ENCODE measurements at regions not wholly inside any gene's neighbourhood (a gene's known extent, or its start where the extent isn't known, plus 50 kb on each side); places are given as distances from the start of the nearest gene placed in this dataset.

GRCh38 chr7:47119261-47119865, 462.5 kb downstream of the TNS3 start:
- TF ChIP-seq CTCF (IDR thresholded peaks at IDR 0.05; ENCODE audit: borderline replicate concordance, extremely low read depth, insufficient read depth): no peak

GRCh38 chr7:47104206-47104549, 477.7 kb downstream of the TNS3 start:
- intact Hi-C loops (cut with DNase I): no loop called here
- Histone ChIP-seq H3K27ac (ENCODE audit: low read depth in 2 of 2, low read length in 2 of 2) (no peak overlapping the region), H3K9ac (ENCODE audit: low read length in 3 of 3) (no peak overlapping the region), H3K4me1 (ENCODE audit: control insufficient read depth in 2 of 3, insufficient read depth in 2 of 3, low read depth in 1 of 3, low read length in 3 of 3) (no peaks in the 10 kb centered on the region), H3K27me3 (ENCODE audit: control insufficient read depth, insufficient read depth, low read length) (no peaks in the 10 kb centered on the region), H3K9me3 (ENCODE audit: control insufficient read depth in 2 of 3, insufficient read depth in 1 of 3, low read length in 3 of 3) (no peaks in the 10 kb centered on the region), H3K36me3 (ENCODE audit: control insufficient read depth in 2 of 3, insufficient read depth in 3 of 3, low read length in 3 of 3) (no peaks in the 10 kb centered on the region), H3K4me3 (ENCODE audit: low read length in 3 of 3) (no peak overlapping the region)
- no peak for TF ChIP-seq CTCF (IDR thresholded peaks at IDR 0.05; ENCODE audit: borderline replicate concordance, extremely low read depth, insufficient read depth)
- FAIRE-seq (no peak), DNase-seq (no peak)

More at GRCh38 chr7:47119261-47119865, 462.5 kb downstream of the TNS3 start:
- H3K36me3 ChIP-seq (ENCODE audit: control insufficient read depth in 2 of 3, insufficient read depth in 3 of 3, low read length in 3 of 3): no peaks in the 10 kb centered on the region
- H3K4me1 ChIP-seq (ENCODE audit: control insufficient read depth in 2 of 3, insufficient read depth in 2 of 3, low read depth in 1 of 3, low read length in 3 of 3): no peaks in the 10 kb centered on the region
- H3K9ac ChIP-seq (ENCODE audit: low read length in 3 of 3): no peak overlapping the region
- intact Hi-C loops (cut with DNase I): no loop called here
- DNase-seq (no peak), FAIRE-seq (no peak)
- H3K27me3 ChIP-seq (ENCODE audit: control insufficient read depth, insufficient read depth, low read length): no peaks in the 10 kb centered on the region
- H3K4me3 ChIP-seq (ENCODE audit: low read length in 3 of 3): no peak overlapping the region
- H3K27ac ChIP-seq (ENCODE audit: low read depth in 2 of 2, low read length in 2 of 2): no peak overlapping the region
- H3K9me3 ChIP-seq (ENCODE audit: control insufficient read depth in 2 of 3, insufficient read depth in 1 of 3, low read length in 3 of 3): no peaks in the 10 kb centered on the region

- Histone ChIP-seq H3K4me3 (ENCODE audit: low read length in 3 of 3) (no peak overlapping the region), H3K27me3 (ENCODE audit: control insufficient read depth, insufficient read depth, low read length) (no peaks in the 10 kb centered on the region), H3K27ac (ENCODE audit: low read depth in 2 of 2, low read length in 2 of 2) (no peak overlapping the region), H3K36me3 (ENCODE audit: control insufficient read depth in 2 of 3, insufficient read depth in 3 of 3, low read length in 3 of 3) (no peaks in the 10 kb centered on the region), H3K9me3 (ENCODE audit: control insufficient read depth in 2 of 3, insufficient read depth in 1 of 3, low read length in 3 of 3) (no peaks in the 10 kb centered on the region), H3K9ac (ENCODE audit: low read length in 3 of 3) (no peak overlapping the region), H3K4me1 (ENCODE audit: control insufficient read depth in 2 of 3, insufficient read depth in 2 of 3, low read depth in 1 of 3, low read length in 3 of 3) (no peaks in the 10 kb centered on the region)
- intact Hi-C loops (cut with DNase I): no loop called here
- no peak for DNase-seq
- no peak for FAIRE-seq
- no peak for TF ChIP-seq CTCF (IDR thresholded peaks at IDR 0.05; ENCODE audit: borderline replicate concordance, extremely low read depth, insufficient read depth)
Measured at GRCh38 chr7:47103498-47104205, 478.3 kb downstream of the TNS3 start.
